GM23338 (cell line): ENCODE measurements at regions not wholly inside any gene's neighbourhood (a gene's known extent, or its start where the extent isn't known, plus 50 kb on each side); places are given as distances from the start of the nearest gene placed in this dataset.

ENCODE experiments used
- ATAC-seq: fragments of 200-7000 bp; cut with Tn5 transposase; 3 replicates; pipeline ENCODE4 v1.9.1; 2020
- DNase-seq: peaks from one replicate; pipeline ENCODE4 v3.0.0-alpha.2; 2015; ENCODE audit warnings: low spot score
- H2AFZ ChIP-seq: fragments of 200-600 bp; sonication (generic); 2 replicates; pipeline ENCODE4 v1.8.0; 2016; ENCODE audit warnings: antibody characterized with exemption, mild to moderate bottlenecking, moderate library complexity
- H3F3A ChIP-seq: fragments of 200-600 bp; sonication (generic); replicated peaks from 2 replicates; pipeline ENCODE4 v1.8.0; 2017; ENCODE audit warnings: antibody characterized with exemption, mixed run types, low read depth
- H3K27ac ChIP-seq: fragments of 200-600 bp; sonication (generic); 2 replicates; pipeline ENCODE4 v1.6.1; 2016; ENCODE audit warnings: low read depth
- H3K27me3 ChIP-seq: fragments of 200-600 bp; sonication (generic); 2 replicates; pipeline ENCODE4 v1.8.0; 2016; ENCODE audit warnings: mild to moderate bottlenecking, mixed run types, moderate library complexity; ENCODE audit not compliant: insufficient read depth
- H3K36me3 ChIP-seq: fragments of 200-600 bp; sonication (generic); 2 replicates; pipeline ENCODE4 v1.8.0; 2016; ENCODE audit warnings: mild to moderate bottlenecking; ENCODE audit not compliant: insufficient read depth
- H3K4me1 ChIP-seq: fragments of 200-600 bp; sonication (generic); 2 replicates; pipeline ENCODE4 v1.8.0; 2016; ENCODE audit warnings: mild to moderate bottlenecking, moderate library complexity; ENCODE audit not compliant: insufficient read depth
- H3K4me2 ChIP-seq: fragments of 200-600 bp; sonication (generic); 2 replicates; pipeline ENCODE4 v1.7.1; 2017; ENCODE audit warnings: mixed run types
- H3K4me3 ChIP-seq: fragments of 200-600 bp; sonication (generic); 2 replicates; pipeline ENCODE4 v1.6.1; 2016; ENCODE audit warnings: mixed run types
- H3K79me2 ChIP-seq: fragments of 200-600 bp; sonication (generic); replicated peaks from 2 replicates; pipeline ENCODE4 v1.8.0; 2017; ENCODE audit warnings: mild to moderate bottlenecking; ENCODE audit not compliant: insufficient read depth
- H3K9me2 ChIP-seq: fragments of 200-600 bp; sonication (generic); 2 replicates; pipeline ENCODE4 v1.8.0; 2017; ENCODE audit not compliant: insufficient read depth
- H4K20me1 ChIP-seq: fragments of 200-600 bp; sonication (generic); replicated peaks from 2 replicates; pipeline ENCODE4 v1.8.0; 2017; ENCODE audit warnings: mild to moderate bottlenecking; ENCODE audit not compliant: insufficient read depth
- H3K27ac Mint-ChIP-seq: 2 replicates; pipeline ENCODE4 v1.8.0; 2020; ENCODE audit warnings: inconsistent platforms, mild to moderate bottlenecking, moderate library complexity, mixed read lengths
- H3K27me3 Mint-ChIP-seq: 3 replicates; pipeline ENCODE4 v1.8.0; 2022; ENCODE audit warnings: low read depth, mild to moderate bottlenecking, moderate library complexity, mixed read lengths, inconsistent platforms; ENCODE audit not compliant: insufficient read depth, poor library complexity
- H3K36me3 Mint-ChIP-seq: 3 replicates; pipeline ENCODE4 v1.8.0; 2021; ENCODE audit warnings: low read depth, mild to moderate bottlenecking, inconsistent platforms, moderate library complexity, mixed read lengths
- H3K4me1 Mint-ChIP-seq: 3 replicates; pipeline ENCODE4 v1.8.0; 2020; ENCODE audit warnings: mild to moderate bottlenecking, inconsistent platforms, mixed read lengths
- H3K4me3 Mint-ChIP-seq: 3 replicates; pipeline ENCODE4 v1.8.0; 2021; ENCODE audit warnings: moderate library complexity, mild to moderate bottlenecking, inconsistent platforms, mixed read lengths
- H3K9me3 Mint-ChIP-seq: 3 replicates; pipeline ENCODE4 v1.8.0; 2020; ENCODE audit warnings: moderate library complexity, mild to moderate bottlenecking, inconsistent platforms, mixed read lengths
- CTCF ChIP-seq, 2 experiments: fragments of 200-600 bp in 1 of 2; sonication (generic) in 1 of 2; conservative IDR thresholded peaks; 2 replicates each; pipeline versions ENCODE4 v1.5.1 to v1.6.1; 2016 to 2017; ENCODE audit warnings: antibody characterized with exemption in 2 of 2, low read depth in 2 of 2, mild to moderate bottlenecking in 2 of 2, moderate library complexity in 1 of 2
- EZH2 ChIP-seq: fragments of 200-600 bp; sonication (generic); IDR thresholded peaks from one replicate; pipeline ENCODE4 v1.8.0; 2017; ENCODE audit warnings: antibody characterized with exemption, mild to moderate bottlenecking, low read depth; ENCODE audit not compliant: unreplicated experiment
- EZH2phosphoT487 ChIP-seq: fragments of 200-600 bp; sonication (generic); IDR thresholded peaks from one replicate; pipeline ENCODE4 v1.8.1; 2018; ENCODE audit warnings: antibody characterized with exemption; ENCODE audit not compliant: unreplicated experiment
- JUNB ChIP-seq: IDR thresholded peaks from one replicate; pipeline ENCODE4 v1.6.1; 2016; ENCODE audit warnings: antibody characterized with exemption; ENCODE audit not compliant: unreplicated experiment
- POLR2AphosphoS5 ChIP-seq: IDR thresholded peaks from 2 replicates; pipeline ENCODE4 v1.6.1; 2016; ENCODE audit warnings: antibody characterized with exemption, low read depth
- STAT1 ChIP-seq: IDR thresholded peaks from one replicate; pipeline ENCODE4 v1.6.1; 2016; ENCODE audit warnings: antibody characterized with exemption; ENCODE audit not compliant: unreplicated experiment
- ZNF114 ChIP-seq: fragments of 250-450 bp; sonication (Bioruptor Pico); IDR thresholded peaks from 2 replicates; pipeline ENCODE4 v1.5.0; 2020; ENCODE audit warnings: mild to moderate bottlenecking, moderate library complexity
- ZNF331 ChIP-seq: fragments of 250-450 bp; sonication (Bioruptor Pico); IDR thresholded peaks from 2 replicates; pipeline ENCODE4 v1.5.0; 2020; ENCODE audit warnings: low read depth, mild to moderate bottlenecking, moderate library complexity
- ZNF462 ChIP-seq: fragments of 250-450 bp; sonication (Bioruptor Pico); IDR thresholded peaks from 2 replicates; pipeline ENCODE4 v1.5.0; 2020; ENCODE audit warnings: mild to moderate bottlenecking, moderate library complexity

- TF ChIP-seq EZH2phosphoT487, result no peak
- TF ChIP-seq ZNF114 (CRISPR knock-in tag), result no peak
- no peak for TF ChIP-seq POLR2AphosphoS5
- no peak for TF ChIP-seq CTCF (conservative IDR thresholded peaks at IDR 0.05; ENCODE audit: low read depth in 2 of 2)
- TF ChIP-seq JUNB, result no peak
- TF ChIP-seq STAT1, result no peak
- no peak for TF ChIP-seq ZNF331
- TF ChIP-seq EZH2, result no peak
These were observed 73.9 kb upstream of the TGM3 start (continued) for GRCh38 chr20:2221921-2222320.

GRCh38 chr20:2223558-2224367 lies 72.0 kb upstream of the TGM3 start:
- Histone ChIP-seq H3K4me2 (no peak overlapping the region), H3K4me1 (no peaks in the 10 kb centered on the region), H3K9me2 (no peaks in the 10 kb centered on the region), H3K36me3 (no peaks in the 10 kb centered on the region), H3K27ac (no peak overlapping the region), H3K79me2 (no peaks in the 10 kb centered on the region), H3F3A (no peaks in the 10 kb centered on the region), H2AFZ (peak overlapping the region; percentile 86; the same call in 1 of the 2 replicates), H3K27me3 (no peaks in the 10 kb centered on the region), H4K20me1 (no peaks in the 10 kb centered on the region), H3K4me3 (no peak overlapping the region)
- TF ChIP-seq ZNF462 (CRISPR knock-in tag), result no peak
- TF ChIP-seq ZNF331, result no peak
- ATAC-seq, result no peak
- DNase-seq, result peak; percentile 32
- Mint-ChIP-seq H3K36me3 (no peaks in the 10 kb centered on the region), H3K27ac (no peak overlapping the region), H3K4me1 (peaks cover 10% of the 10 kb centered on the region; the same call in 1 of the 3 replicates), H3K9me3 (peaks cover 9% of the 10 kb centered on the region), H3K4me3 (no peak overlapping the region), H3K27me3 (peaks cover 2% of the 10 kb centered on the region)
